OCI-LY1 (cell line): ENCODE measurements at regions not wholly inside any gene's neighbourhood (a gene's known extent, or its start where the extent isn't known, plus 50 kb on each side); places are given as distances from the start of the nearest gene placed in this dataset.

Source experiments
- CTCF ChIP-seq: fragments of 200-600 bp; sonication (generic), shearing (Covaris generic); IDR thresholded peaks from 2 replicates; pipeline ENCODE4 v1.5.1; 2017; ENCODE audit warnings: mild to moderate bottlenecking, antibody characterized with exemption, low read length, moderate library complexity, mixed read lengths
- EZH2 ChIP-seq: fragments of 200-600 bp; sonication (generic), shearing (Covaris generic); IDR thresholded peaks from 2 replicates; pipeline ENCODE4 v1.8.0; 2017; ENCODE audit warnings: borderline replicate concordance, mixed run types, mild to moderate bottlenecking, antibody characterized with exemption, low read length, moderate library complexity, mixed read lengths

GRCh38 chr6:14549871-14550270, 432.3 kb downstream of the CD83 start:
- TF ChIP-seq CTCF = no peak
- TF ChIP-seq EZH2 = no peak
